OCI-LY3 (cell line): ENCODE measurements at regions not wholly inside any gene's neighbourhood (a gene's known extent, or its start where the extent isn't known, plus 50 kb on each side); places are given as distances from the start of the nearest gene placed in this dataset.

Experiments
- H2AFZ ChIP-seq: fragments of 200-600, 300-600 bp; shearing (Covaris generic); 2 replicates; pipeline ENCODE4 v1.6.0; 2014; ENCODE audit warnings: antibody characterized with exemption, low read depth, low read length
- H3K27ac ChIP-seq: fragments of 200-600, 300-600 bp; sonication (generic); 2 replicates; pipeline ENCODE4 v1.5.1; 2014; ENCODE audit warnings: mild to moderate bottlenecking, low read length, moderate library complexity, mixed read lengths
- H3K27me3 ChIP-seq: fragments of 200-600, 300-600 bp; sonication (generic); 2 replicates; pipeline ENCODE4 v1.6.1; 2014; ENCODE audit warnings: low read depth, low read length, mixed read lengths
- H3K36me3 ChIP-seq: fragments of 200-600, 300-600 bp; sonication (generic); replicated peaks from 2 replicates; pipeline ENCODE3; 2014; ENCODE audit warnings: low read depth, low read length, mixed read lengths
- H3K4me1 ChIP-seq: fragments of 300-600, 200-600 bp; sonication (generic); 2 replicates; pipeline ENCODE4 v1.6.1; 2014; ENCODE audit warnings: low read length, mixed read lengths
- H3K4me2 ChIP-seq: fragments of 200-600, 300-600 bp; sonication (generic); 2 replicates; pipeline ENCODE4 v1.6.1; 2014; ENCODE audit warnings: low read length, mixed read lengths
- H3K4me3 ChIP-seq: fragments of 300-600, 200-600 bp; sonication (generic); 2 replicates; pipeline ENCODE4 v1.5.1; 2014; ENCODE audit warnings: antibody characterized with exemption, mild to moderate bottlenecking, low read length, moderate library complexity
- H3K79me2 ChIP-seq: fragments of 300-600, 200-600 bp; shearing (Covaris generic); 2 replicates; pipeline ENCODE4 v1.6.1; 2014; ENCODE audit warnings: mild to moderate bottlenecking, low read length, mixed read lengths
- H3K9ac ChIP-seq: fragments of 300-600, 200-600 bp; shearing (Covaris generic); 2 replicates; pipeline ENCODE4 v1.6.0; 2014; ENCODE audit warnings: mild to moderate bottlenecking, low read length, moderate library complexity
- H3K9me3 ChIP-seq: fragments of 200-600, 300-600 bp; shearing (Covaris generic); 2 replicates; pipeline ENCODE4 v1.6.1; 2014; ENCODE audit warnings: low read length, mixed read lengths; ENCODE audit not compliant: insufficient read depth
- H4K20me1 ChIP-seq: fragments of 200-600, 300-600 bp; sonication (generic); 2 replicates; pipeline ENCODE4 v1.6.1; 2016; ENCODE audit warnings: low read length, mixed read lengths; ENCODE audit not compliant: insufficient read depth
- EZH2phosphoT487 ChIP-seq: fragments of 200-600 bp; shearing (Covaris generic); IDR thresholded peaks from 2 replicates; pipeline ENCODE4 v1.6.1; 2018; ENCODE audit warnings: antibody characterized with exemption, mixed run types, low read depth
- TF ChIP-seq, protein P1 (sequence below): fragments of 200-600, 300-600 bp; sonication (generic); IDR thresholded peaks from 2 replicates; pipeline ENCODE4 v1.5.1; 2014; ENCODE audit warnings: antibody characterized with exemption, low read length, low read depth

- Histone ChIP-seq H3K4me2 (no peak overlapping the region), H3K9me3 (no peaks in the 10 kb centered on the region), H3K79me2 (no peaks in the 10 kb centered on the region), H3K9ac (no peak overlapping the region), H2AFZ (no peak overlapping the region), H4K20me1 (no peaks in the 10 kb centered on the region), H3K4me1 (no peaks in the 10 kb centered on the region), H3K4me3 (no peak overlapping the region), H3K27me3 (no peaks in the 10 kb centered on the region), H3K27ac (no peak overlapping the region), H3K36me3 (no peaks in the 10 kb centered on the region)
- no peak for TF ChIP-seq EZH2phosphoT487
- TF ChIP-seq, protein P1, sequence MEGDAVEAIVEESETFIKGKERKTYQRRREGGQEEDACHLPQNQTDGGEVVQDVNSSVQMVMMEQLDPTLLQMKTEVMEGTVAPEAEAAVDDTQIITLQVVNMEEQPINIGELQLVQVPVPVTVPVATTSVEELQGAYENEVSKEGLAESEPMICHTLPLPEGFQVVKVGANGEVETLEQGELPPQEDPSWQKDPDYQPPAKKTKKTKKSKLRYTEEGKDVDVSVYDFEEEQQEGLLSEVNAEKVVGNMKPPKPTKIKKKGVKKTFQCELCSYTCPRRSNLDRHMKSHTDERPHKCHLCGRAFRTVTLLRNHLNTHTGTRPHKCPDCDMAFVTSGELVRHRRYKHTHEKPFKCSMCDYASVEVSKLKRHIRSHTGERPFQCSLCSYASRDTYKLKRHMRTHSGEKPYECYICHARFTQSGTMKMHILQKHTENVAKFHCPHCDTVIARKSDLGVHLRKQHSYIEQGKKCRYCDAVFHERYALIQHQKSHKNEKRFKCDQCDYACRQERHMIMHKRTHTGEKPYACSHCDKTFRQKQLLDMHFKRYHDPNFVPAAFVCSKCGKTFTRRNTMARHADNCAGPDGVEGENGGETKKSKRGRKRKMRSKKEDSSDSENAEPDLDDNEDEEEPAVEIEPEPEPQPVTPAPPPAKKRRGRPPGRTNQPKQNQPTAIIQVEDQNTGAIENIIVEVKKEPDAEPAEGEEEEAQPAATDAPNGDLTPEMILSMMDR = no peak
Measured at GRCh38 chr13:55887561-55887960, 1253.2 kb upstream of the PRR20A start.

GRCh38 chr13:55893540-55893939 is 1247.2 kb upstream of the PRR20A start:
- Histone ChIP-seq H3K4me3 (no peak overlapping the region), H3K79me2 (no peaks in the 10 kb centered on the region), H3K9ac (no peak overlapping the region), H3K27ac (no peak overlapping the region), H3K4me2 (no peak overlapping the region), H3K9me3 (no peaks in the 10 kb centered on the region), H2AFZ (0 out of 2 replicates have a peak overlapping the region, but pooled peaks have one; percentile 16), H3K27me3 (no peaks in the 10 kb centered on the region), H4K20me1 (no peaks in the 10 kb centered on the region), H3K4me1 (no peaks in the 10 kb centered on the region), H3K36me3 (no peaks in the 10 kb centered on the region)
- TF ChIP-seq EZH2phosphoT487 = no peak
- TF ChIP-seq, protein P1 = no peak

DNA sequence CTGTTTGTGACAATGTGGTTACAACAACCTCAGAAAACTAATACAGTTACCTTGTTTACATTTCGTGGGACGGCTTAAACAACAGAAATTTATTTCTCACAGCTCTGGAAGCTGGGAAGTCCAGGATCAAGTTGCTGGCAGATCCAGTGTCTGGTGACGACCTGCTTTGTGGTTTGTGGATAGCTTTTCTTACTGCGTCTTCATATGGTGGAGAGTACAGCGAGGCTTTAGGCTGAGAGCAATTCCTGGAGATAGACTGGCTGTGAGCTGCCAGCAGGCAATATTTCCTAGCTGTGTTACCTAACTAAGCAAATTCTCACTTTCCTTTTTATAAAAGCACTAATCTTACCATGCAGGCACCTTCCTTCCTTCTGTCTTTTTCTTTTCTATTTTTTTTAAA is 1203.5 kb upstream of the PRR20A start:
- TF ChIP-seq, protein P1 = no peak
- TF ChIP-seq EZH2phosphoT487 = no peak
- no peaks in the 10 kb centered on the region for H3K27me3 ChIP-seq
- no peak overlapping the region for H3K4me3 ChIP-seq
- H3K36me3 ChIP-seq = no peaks in the 10 kb centered on the region
- H3K4me1 ChIP-seq = no peaks in the 10 kb centered on the region
- no peaks in the 10 kb centered on the region for H3K9me3 ChIP-seq
- H3K9ac ChIP-seq = no peak overlapping the region
- no peak overlapping the region for H3K4me2 ChIP-seq
- H3K27ac ChIP-seq = no peak overlapping the region
- no peaks in the 10 kb centered on the region for H3K79me2 ChIP-seq
- no peak overlapping the region for H2AFZ ChIP-seq
- no peaks in the 10 kb centered on the region for H4K20me1 ChIP-seq

DNA sequence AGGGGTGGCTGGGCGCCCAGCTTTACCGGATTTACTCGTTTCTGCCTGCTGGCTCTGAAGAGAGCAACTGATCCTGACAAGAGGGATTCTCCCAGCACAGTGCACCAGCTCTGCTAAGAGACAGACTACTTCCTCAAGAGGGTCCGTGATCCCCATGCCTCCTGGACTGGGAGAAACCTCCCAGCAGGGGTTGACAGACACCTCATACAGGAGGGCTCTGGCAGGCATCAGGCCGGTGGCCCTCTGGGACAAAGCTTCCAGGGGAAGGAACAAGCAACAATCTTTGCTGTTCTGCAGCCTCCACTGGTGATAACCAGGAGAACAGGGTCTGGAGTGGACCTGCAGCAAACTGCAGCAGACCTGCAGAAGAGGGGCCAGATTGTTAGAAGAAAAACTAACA is 1192.5 kb upstream of the PRR20A start:
- H3K79me2 ChIP-seq = no peaks in the 10 kb centered on the region
- H3K4me3 ChIP-seq = no peak overlapping the region
- H3K36me3 ChIP-seq = no peaks in the 10 kb centered on the region
- no peak overlapping the region for H3K27ac ChIP-seq
- H3K27me3 ChIP-seq = no peaks in the 10 kb centered on the region
- no peaks in the 10 kb centered on the region for H3K9me3 ChIP-seq
- H4K20me1 ChIP-seq = no peaks in the 10 kb centered on the region
- no peaks in the 10 kb centered on the region for H3K4me1 ChIP-seq
- H3K9ac ChIP-seq = no peak overlapping the region
- H3K4me2 ChIP-seq = no peak overlapping the region
- H2AFZ ChIP-seq = no peak overlapping the region
- TF ChIP-seq EZH2phosphoT487 = no peak
- TF ChIP-seq, protein P1 = no peak
